Urinary bladder (tissue), 3 donors: ENCODE measurements at regions not wholly inside any gene's neighbourhood (a gene's known extent, or its start where the extent isn't known, plus 50 kb on each side); places are given as distances from the start of the nearest gene placed in this dataset.

Source experiments
- DNase-seq: peaks from one replicate; pipeline ENCODE4 v3.0.0-alpha.2; 2015; ENCODE audit errors: extremely low spot score
- H3K27ac ChIP-seq: one replicate; pipeline ENCODE4 v1.5.1; 2013; ENCODE audit warnings: low read depth, mild to moderate bottlenecking, moderate library complexity
- H3K36me3 ChIP-seq: one replicate; pipeline ENCODE4 v1.6.1; 2013; ENCODE audit warnings: mild to moderate bottlenecking, moderate library complexity; ENCODE audit not compliant: insufficient read depth
- H3K4me1 ChIP-seq: one replicate; pipeline ENCODE4 v1.6.1; 2013; ENCODE audit warnings: mild to moderate bottlenecking, moderate library complexity; ENCODE audit not compliant: insufficient read depth
- H3K4me3 ChIP-seq: one replicate; pipeline ENCODE4 v1.5.1; 2013; ENCODE audit warnings: low read depth, low read length
- WGBS: extraction: QIAGEN DNeasy Blood & Tissue Kit; methylation state at CpG from one replicate; pipeline ENCODE4 v1.1.7; 2013; 5-methylcytosine and 5-hydroxymethylcytosine counted together
- donor health status: healthy with polysubstance abuse.
- donor health status: healthy.

- H3K4me1 ChIP-seq = no peaks in the 10 kb centered on the region
- no peak overlapping the region for H3K4me3 ChIP-seq
- DNase-seq = no peak
- H3K36me3 ChIP-seq = no peaks in the 10 kb centered on the region
- no peak overlapping the region for H3K27ac ChIP-seq
- WGBS = 83% methylated on average over 3 of the region's 3 CpGs
Measured at GRCh38 chr13:40215747-40216146, 450.7 kb downstream of the FOXO1 start.

GRCh38 chr13:40217675-40218074 is 448.8 kb downstream of the FOXO1 start:
- Histone ChIP-seq H3K4me3 (no peak overlapping the region), H3K36me3 (no peaks in the 10 kb centered on the region), H3K27ac (no peak overlapping the region), H3K4me1 (no peaks in the 10 kb centered on the region)
- DNase-seq = no peak
- WGBS = 86% methylated on average over 4 of the region's 4 CpGs

GRCh38 chr13:40220299-40220935 is 446.0 kb downstream of the FOXO1 start:
- no peak for DNase-seq
- 91% methylated on average over 12 of the region's 12 CpGs for WGBS
- no peak overlapping the region for H3K4me3 ChIP-seq

GRCh38 chr13:40221131-40221459 is 445.3 kb downstream of the FOXO1 start:
- H3K4me1 ChIP-seq = no peaks in the 10 kb centered on the region
- DNase-seq = no peak
- H3K36me3 ChIP-seq = no peaks in the 10 kb centered on the region
- WGBS = 36% methylated on average over 1 of the region's 1 CpG
- no peak overlapping the region for H3K4me3 ChIP-seq
- H3K27ac ChIP-seq = no peak overlapping the region

More at GRCh38 chr13:40220299-40220935, 446.0 kb downstream of the FOXO1 start:
- H3K4me1 ChIP-seq = no peaks in the 10 kb centered on the region
- no peaks in the 10 kb centered on the region for H3K36me3 ChIP-seq
- no peak overlapping the region for H3K27ac ChIP-seq

GRCh38 chr13:40221460-40222201 is 444.8 kb downstream of the FOXO1 start:
- Histone ChIP-seq H3K36me3 (no peaks in the 10 kb centered on the region), H3K27ac (peak overlapping the region; percentile 39), H3K4me1 (no peaks in the 10 kb centered on the region), H3K4me3 (no peak overlapping the region)
- 68% methylated on average over 10 of the region's 10 CpGs for WGBS
- DNase-seq = no peak

GRCh38 chr13:40223585-40223984 is 442.9 kb downstream of the FOXO1 start:
- no peak for DNase-seq
- no peak overlapping the region for H3K27ac ChIP-seq
- H3K4me1 ChIP-seq = no peaks in the 10 kb centered on the region
- no peak overlapping the region for H3K4me3 ChIP-seq
- whole genome bisulfite sequencing = 94% methylated on average over 3 of the region's 3 CpGs
- no peaks in the 10 kb centered on the region for H3K36me3 ChIP-seq

GRCh38 chr13:40228496-40228895 is 437.9 kb downstream of the FOXO1 start:
- Histone ChIP-seq H3K27ac (no peak overlapping the region), H3K36me3 (no peaks in the 10 kb centered on the region), H3K4me1 (no peaks in the 10 kb centered on the region), H3K4me3 (no peak overlapping the region)
- 62% methylated on average over 4 of the region's 4 CpGs for WGBS
- DNase-seq = no peak

- Histone ChIP-seq H3K27ac (no peak overlapping the region), H3K36me3 (no peaks in the 10 kb centered on the region), H3K4me1 (no peaks in the 10 kb centered on the region), H3K4me3 (no peak overlapping the region)
- WGBS = 22% methylated on average over 2 of the region's 2 CpGs
- no peak for DNase-seq
Measured at GRCh38 chr13:40228990-40229389, 437.5 kb downstream of the FOXO1 start.

GRCh38 chr13:40230833-40231266 is 435.6 kb downstream of the FOXO1 start:
- Histone ChIP-seq H3K4me1 (peaks cover 3% of the 10 kb centered on the region), H3K4me3 (no peak overlapping the region), H3K36me3 (no peaks in the 10 kb centered on the region), H3K27ac (no peak overlapping the region)
- 17% methylated on average over 3 of the region's 3 CpGs for WGBS
- DNase-seq = no peak

- no peaks in the 10 kb centered on the region for H3K36me3 ChIP-seq
- no peak overlapping the region for H3K27ac ChIP-seq
- no peak overlapping the region for H3K4me3 ChIP-seq
- DNase-seq = no peak
- H3K4me1 ChIP-seq = peaks cover 3% of the 10 kb centered on the region
- 14% methylated on average over 2 of the region's 2 CpGs for WGBS
Measured at GRCh38 chr13:40231311-40231710, 435.1 kb downstream of the FOXO1 start.

GRCh38 chr13:40231751-40232150 is 434.7 kb downstream of the FOXO1 start:
- H3K27ac ChIP-seq = no peak overlapping the region
- no peak overlapping the region for H3K4me3 ChIP-seq
- no peaks in the 10 kb centered on the region for H3K36me3 ChIP-seq
- WGBS = 90% methylated on average over 3 of the region's 3 CpGs
- H3K4me1 ChIP-seq = peaks cover 3% of the 10 kb centered on the region
- no peak for DNase-seq

GRCh38 chr13:40232311-40233040 is 434.0 kb downstream of the FOXO1 start:
- H3K4me1 ChIP-seq = peaks cover 3% of the 10 kb centered on the region
- no peak for DNase-seq
- no peaks in the 10 kb centered on the region for H3K36me3 ChIP-seq
- 99% methylated on average over 3 of the region's 3 CpGs for WGBS
- H3K27ac ChIP-seq = no peak overlapping the region
- H3K4me3 ChIP-seq = no peak overlapping the region

- Histone ChIP-seq H3K4me1 (peaks cover 3% of the 10 kb centered on the region), H3K36me3 (no peaks in the 10 kb centered on the region), H3K4me3 (no peak overlapping the region), H3K27ac (no peak overlapping the region)
- peak; percentile 70 for DNase-seq
- 69% methylated on average over 8 of the region's 8 CpGs for WGBS
Measured at GRCh38 chr13:40233731-40234195, 432.7 kb downstream of the FOXO1 start.
